ELR (cell line): ENCODE measurements at regions not wholly inside any gene's neighbourhood (a gene's known extent, or its start where the extent isn't known, plus 50 kb on each side); places are given as distances from the start of the nearest gene placed in this dataset.
"Not testable (repeated sequence)": the region's sequence is repeated elsewhere in the genome, so short reads cannot be mapped to it uniquely, and the experiment has no call there.

Experiments
- DNase-seq: peaks from one replicate; pipeline ENCODE4 v3.0.0-alpha.2; 2015; ENCODE audit warnings: low read depth

GRCh38 chr7:93739424-93739823 is 151.1 kb downstream of the TFPI2 start:
- no peak for DNase-seq

GRCh38 chr7:93737953-93738352 is 152.6 kb downstream of the TFPI2 start:
- no peak for DNase-seq

- no peak for DNase-seq
Observed at GRCh38 chr7:93736668-93737369, 153.7 kb downstream of the TFPI2 start.

- DNase-seq: peak; percentile 15
Observed at GRCh38 chr7:93728292-93728691, 153.8 kb upstream of the CALCR start.

- DNase-seq: no peak
Observed at GRCh38 chr7:93725954-93726353, 151.4 kb upstream of the CALCR start.

GRCh38 chr7:93723424-93724124 is 149.1 kb upstream of the CALCR start:
- DNase-seq: no peak

- no peak for DNase-seq
Observed at GRCh38 chr7:93720106-93720505, 145.6 kb upstream of the CALCR start.

- peak; percentile 56 for DNase-seq
Observed at GRCh38 chr7:93719546-93719945, 145.0 kb upstream of the CALCR start.

- DNase-seq: peak; percentile 59
Observed at GRCh38 chr7:93717217-93717900, 142.8 kb upstream of the CALCR start.

GRCh38 chr7:93715234-93715633 is 140.7 kb upstream of the CALCR start:
- peak; percentile 56 for DNase-seq

- DNase-seq: no peak
Observed at GRCh38 chr7:93711926-93712325, 137.4 kb upstream of the CALCR start.

GRCh38 chr7:93708255-93708654 is 133.7 kb upstream of the CALCR start:
- DNase-seq: not testable (repeated sequence)

- DNase-seq: no peak
Observed at GRCh38 chr7:93707249-93707648, 132.7 kb upstream of the CALCR start.

GRCh38 chr7:93706162-93706561 is 131.6 kb upstream of the CALCR start:
- not testable (repeated sequence) for DNase-seq

GRCh38 chr7:93704217-93704616 is 129.7 kb upstream of the CALCR start:
- DNase-seq: no peak

GRCh38 chr7:93697901-93698300 is 123.4 kb upstream of the CALCR start:
- DNase-seq: no peak

GRCh38 chr7:93693796-93694195 is 119.3 kb upstream of the CALCR start:
- DNase-seq: no peak

GRCh38 chr7:93690021-93690420 is 115.5 kb upstream of the CALCR start:
- no peak for DNase-seq

- DNase-seq: no peak
Observed at GRCh38 chr7:93678185-93678584, 103.7 kb upstream of the CALCR start.

GRCh38 chr7:93663561-93664299 is 89.2 kb upstream of the CALCR start:
- DNase-seq: no peak

GRCh38 chr7:93658163-93658562 is 83.6 kb upstream of the CALCR start:
- not testable (repeated sequence) for DNase-seq

- no peak for DNase-seq
Observed at GRCh38 chr7:93651603-93652159, 77.2 kb upstream of the CALCR start.
